Bone marrow (tissue), 2 donors: ENCODE measurements at regions not wholly inside any gene's neighbourhood (a gene's known extent, or its start where the extent isn't known, plus 50 kb on each side); places are given as distances from the start of the nearest gene placed in this dataset.
"Not testable (repeated sequence)": the region's sequence is repeated elsewhere in the genome, so short reads cannot be mapped to it uniquely, and the experiment has no call there.

Source experiments
- DNase-seq, 2 donors: peaks; one replicate each; lab custom pipeline; 2025; lab: John Stamatoyannopoulos, UW

- no peak for DNase-seq
Observed at GRCh38 chr14:25546826-25547225, 496.9 kb upstream of the STXBP6 start.

DNA sequence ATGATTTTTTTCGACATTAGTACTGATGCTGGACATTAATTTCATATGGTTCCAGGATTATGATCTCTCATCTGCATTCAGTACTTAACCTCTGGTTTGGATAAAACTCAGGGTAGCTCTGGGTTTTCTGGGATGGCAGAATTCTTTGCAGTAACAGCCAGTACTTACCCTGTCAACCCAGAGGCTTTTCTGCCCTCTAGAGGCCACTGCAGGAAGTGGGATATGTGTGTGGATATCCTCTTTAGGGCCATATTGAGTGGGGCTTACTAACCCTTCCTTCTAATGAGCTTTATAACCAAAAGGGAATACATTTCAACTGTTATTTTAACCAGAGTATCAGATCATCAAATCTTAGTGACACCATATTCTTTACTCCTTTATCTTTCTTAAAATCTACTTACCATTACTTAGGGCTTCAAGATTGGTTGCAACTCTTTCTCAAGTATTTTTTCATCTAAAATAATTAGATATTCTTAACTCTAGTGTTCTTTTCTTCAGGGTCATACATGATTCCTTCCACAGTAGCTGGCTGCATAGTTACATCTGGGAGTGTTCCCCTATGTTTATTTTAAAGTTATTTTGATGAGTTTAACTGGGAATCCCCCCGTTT lies 488.0 kb upstream of the STXBP6 start:
- no peak for DNase-seq

DNA sequence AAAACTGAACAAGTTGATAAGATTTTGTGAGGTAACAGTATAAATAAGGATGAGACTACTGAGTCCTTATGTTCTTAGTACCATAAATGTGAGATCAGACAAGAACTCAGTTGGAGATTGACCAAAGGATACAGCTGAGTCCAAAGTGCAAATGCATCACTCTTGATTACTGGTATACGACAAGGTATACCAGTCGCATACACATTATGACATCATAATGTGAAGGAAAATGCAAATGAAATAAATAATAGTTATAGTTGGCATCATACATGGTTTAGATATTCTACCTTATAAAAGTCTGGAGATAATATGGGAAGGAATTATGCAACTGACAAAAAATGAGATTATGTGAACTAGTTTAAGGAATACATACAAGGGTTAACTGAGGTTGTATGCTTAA lies 476.3 kb upstream of the STXBP6 start:
- no peak for DNase-seq

DNA sequence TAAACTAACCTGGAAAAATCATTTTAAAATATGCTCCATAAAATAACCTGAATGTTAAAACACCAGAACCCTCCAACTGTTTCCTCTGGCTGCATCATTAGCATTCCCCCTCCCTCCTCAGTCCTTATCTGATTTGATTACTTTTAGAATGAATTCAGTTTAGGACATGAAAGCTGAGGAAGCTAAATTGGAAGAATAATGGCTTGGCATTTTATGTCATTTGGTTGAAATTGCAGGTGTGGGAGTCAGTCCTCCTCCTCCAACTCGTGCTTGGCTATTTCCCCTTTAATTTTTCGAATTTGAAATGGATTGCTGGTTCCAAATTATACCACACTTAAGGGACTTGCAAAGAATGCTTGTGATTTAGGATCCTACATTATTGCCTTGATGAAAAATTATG lies 473.0 kb upstream of the STXBP6 start:
- no peak for DNase-seq

GRCh38 chr14:25522116-25522515 lies 472.2 kb upstream of the STXBP6 start:
- no peak for DNase-seq

DNA sequence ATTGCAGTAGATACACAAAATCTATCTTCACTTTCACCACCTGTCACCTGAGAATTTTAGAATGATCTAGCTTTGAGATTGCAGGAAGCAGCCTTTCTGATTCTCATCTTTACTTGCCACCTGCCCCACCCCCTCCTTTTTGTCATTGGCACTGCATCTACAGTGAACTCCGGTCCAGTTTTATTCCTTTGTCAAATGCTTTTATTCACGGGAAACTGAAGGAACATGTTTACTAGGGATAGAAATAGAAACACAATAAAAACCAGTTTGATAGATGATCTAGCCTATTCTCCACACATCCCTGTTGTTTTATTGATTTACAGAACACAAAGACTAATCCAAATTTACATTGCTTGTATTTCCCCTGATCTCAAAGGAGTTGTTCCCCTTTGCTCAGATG lies 471.7 kb upstream of the STXBP6 start:
- DNase-seq: no peak

DNA sequence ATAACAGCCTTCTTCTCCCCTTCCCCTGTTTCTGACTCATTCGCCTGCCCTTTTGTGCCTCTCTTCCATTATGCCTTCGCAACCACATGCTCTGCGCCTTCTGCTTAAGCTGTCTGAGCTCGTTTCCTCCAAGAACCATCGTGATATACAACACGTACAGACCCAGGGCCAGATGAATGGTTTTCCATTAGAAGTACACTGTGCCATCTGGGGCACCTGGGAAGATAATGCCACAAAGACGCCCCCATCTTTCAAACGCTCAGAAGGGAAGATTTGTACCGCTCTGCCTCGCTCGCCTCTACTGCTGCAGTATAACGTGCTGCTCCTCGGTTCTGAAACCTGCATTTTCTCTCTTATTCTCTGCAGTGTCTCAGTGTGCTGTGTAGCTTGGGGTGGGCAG lies 470.9 kb upstream of the STXBP6 start:
- no peak for DNase-seq

- no peak for DNase-seq
Observed at GRCh38 chr14:25518364-25518763, 468.4 kb upstream of the STXBP6 start.

DNA sequence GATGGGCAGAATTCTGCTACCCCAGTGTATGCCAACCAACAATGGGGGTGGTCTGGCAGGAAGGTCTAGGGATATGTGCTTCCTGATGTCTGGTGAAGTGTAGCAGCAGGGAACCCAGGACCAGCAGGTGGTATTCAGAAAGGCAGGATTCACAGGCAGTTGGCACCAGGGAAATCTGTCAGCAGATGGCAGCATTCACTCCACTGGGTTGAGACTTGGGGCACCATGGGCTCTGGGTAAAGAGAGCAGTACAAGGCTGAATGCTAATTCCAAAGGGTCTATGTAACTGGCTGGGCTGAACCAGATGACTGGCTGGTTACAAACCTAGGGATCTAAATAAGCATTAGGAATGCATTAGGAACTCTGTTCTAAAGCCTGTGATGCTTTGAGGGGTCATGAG lies 466.9 kb upstream of the STXBP6 start:
- DNase-seq: no peak

- no peak for DNase-seq
Observed at GRCh38 chr14:25508845-25509244, 458.9 kb upstream of the STXBP6 start.

GRCh38 chr14:25501749-25502148 lies 451.8 kb upstream of the STXBP6 start:
- no peak for DNase-seq

GRCh38 chr14:25488961-25489360 lies 439.0 kb upstream of the STXBP6 start:
- no peak for DNase-seq

DNA sequence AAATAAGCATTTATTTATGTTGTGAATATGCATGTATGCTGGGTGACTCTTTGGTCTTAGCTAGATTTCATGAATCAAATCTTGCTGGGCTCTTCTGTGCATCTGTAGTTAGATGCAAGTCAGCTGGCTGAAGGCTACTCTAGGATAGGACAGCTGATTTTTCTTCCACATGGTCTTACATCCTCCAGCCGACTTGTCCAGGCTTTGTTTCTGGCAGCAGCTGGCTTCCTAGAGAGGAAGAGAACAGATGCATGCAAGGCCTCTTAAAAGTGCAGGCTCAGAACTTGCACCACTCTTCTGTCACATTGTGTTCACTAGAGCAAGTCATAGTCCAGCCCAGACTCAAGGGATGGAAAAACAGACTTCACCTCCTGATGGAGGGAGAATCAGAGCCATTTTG lies 435.4 kb upstream of the STXBP6 start:
- DNase-seq: no peak

- no peak for DNase-seq
Observed at GRCh38 chr14:25484906-25485305, 435.0 kb upstream of the STXBP6 start.

- DNase-seq: no peak
Observed at GRCh38 chr14:25484235-25484634, 434.3 kb upstream of the STXBP6 start.

GRCh38 chr14:25477316-25478098 lies 427.6 kb upstream of the STXBP6 start:
- DNase-seq: no peak

GRCh38 chr14:25472700-25473099 lies 422.8 kb upstream of the STXBP6 start:
- no peak for DNase-seq

DNA sequence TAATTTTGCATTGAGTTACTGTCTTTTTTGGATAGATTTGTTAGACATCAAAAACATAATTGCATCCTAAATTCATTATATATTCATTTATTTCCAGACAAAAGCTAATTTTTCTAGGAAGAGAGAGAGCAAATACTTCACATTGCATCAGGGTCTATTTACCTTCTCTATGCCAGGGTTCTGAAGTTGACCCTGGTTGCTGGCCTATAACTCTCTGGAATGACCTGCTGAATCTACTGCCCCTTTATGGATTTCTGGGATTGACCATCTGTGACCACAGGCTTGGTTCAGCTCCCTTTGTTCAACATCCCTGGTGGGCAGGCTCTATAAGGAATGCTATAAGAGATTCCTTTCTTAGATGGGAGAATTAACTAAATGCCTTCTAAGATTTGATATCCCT lies 414.8 kb upstream of the STXBP6 start:
- DNase-seq: no peak

DNA sequence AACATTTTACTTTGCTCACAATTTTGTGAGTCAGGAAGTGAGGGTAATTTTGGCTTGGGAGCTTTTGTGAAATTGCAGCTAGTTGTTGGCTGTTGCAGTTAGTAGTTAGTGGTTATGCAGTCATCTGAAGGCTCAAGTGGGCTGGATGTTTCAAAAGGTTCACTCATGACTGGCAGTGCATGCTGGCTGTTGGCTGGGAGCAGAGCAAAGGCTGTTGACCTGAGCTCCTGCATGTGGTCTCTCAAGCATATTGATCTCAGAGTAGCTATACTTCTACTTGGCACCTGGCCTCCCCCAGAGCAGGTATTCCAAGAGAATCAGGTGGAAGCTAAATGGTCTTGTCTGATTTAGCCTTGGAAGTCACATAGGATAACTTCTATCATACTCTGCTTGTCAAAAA lies 414.1 kb upstream of the STXBP6 start:
- DNase-seq: no peak

DNA sequence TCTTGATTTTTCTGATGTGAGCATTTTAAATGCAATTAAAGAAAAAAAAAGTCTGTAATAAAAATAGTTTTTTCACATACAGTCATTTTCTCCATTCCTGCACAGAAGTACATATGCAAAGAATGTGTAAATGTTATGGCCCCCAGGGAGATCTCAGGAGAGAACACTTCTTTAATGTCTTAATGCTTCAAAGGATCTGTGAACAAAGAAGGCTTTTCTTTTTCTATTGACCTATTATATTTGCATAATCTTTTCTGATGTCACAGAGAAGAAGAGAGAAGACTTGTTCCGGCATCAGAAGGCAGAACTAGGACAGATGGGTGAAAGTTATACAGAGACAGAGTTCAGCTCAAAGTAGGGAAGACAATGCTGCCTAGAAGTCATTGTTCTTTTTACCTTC lies 413.5 kb upstream of the STXBP6 start:
- no peak for DNase-seq

GRCh38 chr14:25461780-25462179 lies 411.8 kb upstream of the STXBP6 start:
- DNase-seq: no peak

GRCh38 chr14:25444381-25444780 lies 394.4 kb upstream of the STXBP6 start:
- no peak for DNase-seq

DNA sequence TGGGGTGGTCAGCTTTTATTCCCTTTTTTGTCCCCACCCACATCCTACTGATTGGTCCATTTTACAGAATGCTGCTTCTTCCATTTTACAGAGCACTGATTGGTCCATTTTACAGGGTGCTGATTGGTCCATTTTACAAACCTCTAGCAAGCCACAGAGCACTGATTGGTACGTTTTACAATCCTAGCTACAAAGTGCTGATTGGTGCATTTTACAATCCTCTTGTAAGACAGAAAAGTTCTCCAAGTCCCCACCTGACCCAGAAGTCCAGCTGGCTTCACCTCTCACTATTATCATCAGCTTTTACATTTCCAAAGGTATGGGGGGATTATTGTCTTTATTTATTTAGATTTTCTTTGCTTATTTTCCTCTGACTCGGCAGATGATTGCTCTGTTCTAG lies 390.4 kb upstream of the STXBP6 start:
- not testable (repeated sequence) for DNase-seq

GRCh38 chr14:25436906-25437305 lies 387.0 kb upstream of the STXBP6 start:
- no peak for DNase-seq
